ENCODE measurements at regions not wholly inside any gene's neighbourhood (a gene's known extent, or its start where the extent isn't known, plus 50 kb on each side); places are given as distances from the start of the nearest gene placed in this dataset.

DNA sequence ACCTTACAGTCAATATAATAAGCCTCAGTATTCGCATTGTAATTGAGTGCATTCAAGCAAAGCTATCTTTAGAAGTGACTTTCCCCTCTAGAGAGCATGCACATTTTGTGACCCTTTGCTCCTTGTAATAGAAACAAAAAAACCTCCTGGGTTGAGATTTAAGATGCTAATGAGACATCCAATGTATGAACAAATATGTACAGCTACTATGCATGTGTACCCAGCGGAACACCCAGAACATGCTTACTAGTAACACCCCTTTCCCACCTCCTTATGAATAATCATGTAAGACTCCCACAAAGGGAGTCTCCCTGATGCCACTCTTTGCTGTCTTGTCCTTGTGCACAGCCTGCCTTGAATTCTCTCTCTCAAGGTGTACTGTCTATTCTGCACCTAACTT is 205.5 kb downstream of the PRR32 start:
- no peak for TF ChIP-seq EGR1 (IDR thresholded peaks at IDR 0.05; ENCODE audit: low read depth in 2 of 2)
- TF ChIP-seq YY1 (IDR thresholded peaks at IDR 0.05) = no peak
- TF ChIP-seq HNF4G (IDR thresholded peaks at IDR 0.05) = no peak
- TF ChIP-seq, protein P1, sequence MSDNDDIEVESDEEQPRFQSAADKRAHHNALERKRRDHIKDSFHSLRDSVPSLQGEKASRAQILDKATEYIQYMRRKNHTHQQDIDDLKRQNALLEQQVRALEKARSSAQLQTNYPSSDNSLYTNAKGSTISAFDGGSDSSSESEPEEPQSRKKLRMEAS (IDR thresholded peaks at IDR 0.05) = no peak
- no peak for TF ChIP-seq TAF1 (conservative IDR thresholded peaks at IDR 0.05)
- no peak for TF ChIP-seq SP1 (IDR thresholded peaks at IDR 0.05)
- WGBS = 73% methylated on average over 2 of the region's 2 CpGs
- no peaks in the 10 kb centered on the region for H3K9me3 ChIP-seq (ENCODE audit: control insufficient read depth in 4 of 4, low read length in 3 of 4)
- H3K36me3 ChIP-seq (ENCODE audit: control insufficient read depth in 4 of 4, insufficient read depth in 3 of 4, low read depth in 1 of 4, low read length in 3 of 4) = no peaks in the 10 kb centered on the region
- no peaks in the 10 kb centered on the region for H3K4me1 ChIP-seq (ENCODE audit: control insufficient read depth in 4 of 4, insufficient read depth in 4 of 4, low read length in 3 of 4)
- no peak for DNase-seq (ENCODE audit: low spot score)
- H3K27ac ChIP-seq (ENCODE audit: low read depth in 1 of 2, low read length in 2 of 2) = no peak overlapping the region
- no peak overlapping the region for H3K9ac ChIP-seq (ENCODE audit: low read depth in 1 of 2, low read length in 2 of 2)
- no peaks in the 10 kb centered on the region for H3K27me3 ChIP-seq (ENCODE audit: control insufficient read depth in 4 of 4, insufficient read depth in 4 of 4, low read length in 3 of 4)
- H3K4me3 ChIP-seq (ENCODE audit: low read depth in 1 of 3, low read length in 3 of 3) = no peak overlapping the region

DNA sequence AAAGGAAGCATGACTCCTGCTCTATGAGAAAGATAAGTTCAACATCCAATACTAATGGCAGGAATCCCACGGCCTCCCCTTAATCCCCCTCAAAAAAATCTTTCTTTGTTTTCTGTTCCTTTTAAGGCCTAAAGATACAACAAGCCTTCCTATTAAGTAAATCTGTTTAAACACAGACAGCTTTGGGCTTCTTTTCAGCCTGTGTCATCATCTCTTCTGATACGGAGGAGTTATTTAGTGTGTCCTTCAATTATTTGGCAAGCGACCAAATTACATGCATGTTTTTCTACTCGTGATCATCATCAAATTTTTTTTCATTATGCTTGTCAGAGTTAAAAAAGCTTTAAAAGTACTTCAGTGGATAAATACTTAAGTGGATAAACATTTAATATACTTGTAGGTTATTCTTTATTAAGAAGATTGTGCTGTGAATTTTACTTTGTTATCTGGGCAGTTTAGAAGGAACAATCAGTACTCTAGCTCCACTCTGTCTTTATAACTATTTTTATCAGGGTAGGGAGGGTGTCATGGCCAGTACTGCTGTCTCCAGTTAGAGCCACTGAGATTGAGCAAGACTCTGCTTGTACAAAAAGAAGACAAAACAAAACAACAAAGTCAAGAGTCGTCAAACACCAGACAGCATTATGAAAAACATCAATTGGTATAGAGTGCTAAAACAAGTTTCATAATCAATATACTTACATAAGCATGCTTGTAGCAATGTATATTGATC is 210.7 kb downstream of the PRR32 start:
- no peaks in the 10 kb centered on the region for H3K36me3 ChIP-seq (ENCODE audit: control insufficient read depth in 4 of 4, insufficient read depth in 3 of 4, low read depth in 1 of 4, low read length in 3 of 4)
- H3K4me3 ChIP-seq (ENCODE audit: low read depth in 1 of 3, low read length in 3 of 3) = no peak overlapping the region
- no peak for TF ChIP-seq YY1 (IDR thresholded peaks at IDR 0.05)
- TF ChIP-seq, protein P1 (IDR thresholded peaks at IDR 0.05) = no peak
- TF ChIP-seq, protein P2, sequence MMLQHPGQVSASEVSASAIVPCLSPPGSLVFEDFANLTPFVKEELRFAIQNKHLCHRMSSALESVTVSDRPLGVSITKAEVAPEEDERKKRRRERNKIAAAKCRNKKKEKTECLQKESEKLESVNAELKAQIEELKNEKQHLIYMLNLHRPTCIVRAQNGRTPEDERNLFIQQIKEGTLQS (IDR thresholded peaks at IDR 0.05) = no peak
- TF ChIP-seq TAF1 (conservative IDR thresholded peaks at IDR 0.05) = no peak
- TF ChIP-seq RAD21 (IDR thresholded peaks at IDR 0.05) = no peak
- TF ChIP-seq, protein P3, sequence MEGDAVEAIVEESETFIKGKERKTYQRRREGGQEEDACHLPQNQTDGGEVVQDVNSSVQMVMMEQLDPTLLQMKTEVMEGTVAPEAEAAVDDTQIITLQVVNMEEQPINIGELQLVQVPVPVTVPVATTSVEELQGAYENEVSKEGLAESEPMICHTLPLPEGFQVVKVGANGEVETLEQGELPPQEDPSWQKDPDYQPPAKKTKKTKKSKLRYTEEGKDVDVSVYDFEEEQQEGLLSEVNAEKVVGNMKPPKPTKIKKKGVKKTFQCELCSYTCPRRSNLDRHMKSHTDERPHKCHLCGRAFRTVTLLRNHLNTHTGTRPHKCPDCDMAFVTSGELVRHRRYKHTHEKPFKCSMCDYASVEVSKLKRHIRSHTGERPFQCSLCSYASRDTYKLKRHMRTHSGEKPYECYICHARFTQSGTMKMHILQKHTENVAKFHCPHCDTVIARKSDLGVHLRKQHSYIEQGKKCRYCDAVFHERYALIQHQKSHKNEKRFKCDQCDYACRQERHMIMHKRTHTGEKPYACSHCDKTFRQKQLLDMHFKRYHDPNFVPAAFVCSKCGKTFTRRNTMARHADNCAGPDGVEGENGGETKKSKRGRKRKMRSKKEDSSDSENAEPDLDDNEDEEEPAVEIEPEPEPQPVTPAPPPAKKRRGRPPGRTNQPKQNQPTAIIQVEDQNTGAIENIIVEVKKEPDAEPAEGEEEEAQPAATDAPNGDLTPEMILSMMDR (IDR thresholded peaks at IDR 0.05; ENCODE audit: low read depth, low read length, missing input control) = no peak
- no peak for TF ChIP-seq FOXA1 (IDR thresholded peaks at IDR 0.05)
- no peak for TF ChIP-seq RXRA (IDR thresholded peaks at IDR 0.05)
- no peak for TF ChIP-seq FOXA2 (IDR thresholded peaks at IDR 0.05)
- TF ChIP-seq, protein P4, sequence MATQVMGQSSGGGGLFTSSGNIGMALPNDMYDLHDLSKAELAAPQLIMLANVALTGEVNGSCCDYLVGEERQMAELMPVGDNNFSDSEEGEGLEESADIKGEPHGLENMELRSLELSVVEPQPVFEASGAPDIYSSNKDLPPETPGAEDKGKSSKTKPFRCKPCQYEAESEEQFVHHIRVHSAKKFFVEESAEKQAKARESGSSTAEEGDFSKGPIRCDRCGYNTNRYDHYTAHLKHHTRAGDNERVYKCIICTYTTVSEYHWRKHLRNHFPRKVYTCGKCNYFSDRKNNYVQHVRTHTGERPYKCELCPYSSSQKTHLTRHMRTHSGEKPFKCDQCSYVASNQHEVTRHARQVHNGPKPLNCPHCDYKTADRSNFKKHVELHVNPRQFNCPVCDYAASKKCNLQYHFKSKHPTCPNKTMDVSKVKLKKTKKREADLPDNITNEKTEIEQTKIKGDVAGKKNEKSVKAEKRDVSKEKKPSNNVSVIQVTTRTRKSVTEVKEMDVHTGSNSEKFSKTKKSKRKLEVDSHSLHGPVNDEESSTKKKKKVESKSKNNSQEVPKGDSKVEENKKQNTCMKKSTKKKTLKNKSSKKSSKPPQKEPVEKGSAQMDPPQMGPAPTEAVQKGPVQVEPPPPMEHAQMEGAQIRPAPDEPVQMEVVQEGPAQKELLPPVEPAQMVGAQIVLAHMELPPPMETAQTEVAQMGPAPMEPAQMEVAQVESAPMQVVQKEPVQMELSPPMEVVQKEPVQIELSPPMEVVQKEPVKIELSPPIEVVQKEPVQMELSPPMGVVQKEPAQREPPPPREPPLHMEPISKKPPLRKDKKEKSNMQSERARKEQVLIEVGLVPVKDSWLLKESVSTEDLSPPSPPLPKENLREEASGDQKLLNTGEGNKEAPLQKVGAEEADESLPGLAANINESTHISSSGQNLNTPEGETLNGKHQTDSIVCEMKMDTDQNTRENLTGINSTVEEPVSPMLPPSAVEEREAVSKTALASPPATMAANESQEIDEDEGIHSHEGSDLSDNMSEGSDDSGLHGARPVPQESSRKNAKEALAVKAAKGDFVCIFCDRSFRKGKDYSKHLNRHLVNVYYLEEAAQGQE (IDR thresholded peaks at IDR 0.05) = no peak
- TF ChIP-seq JUND (IDR thresholded peaks at IDR 0.05) = no peak
- no peak for TF ChIP-seq HNF4G (IDR thresholded peaks at IDR 0.05)
- no peak for TF ChIP-seq HNF4A (conservative IDR thresholded peaks at IDR 0.05)
- no peak for TF ChIP-seq NR2F2 (IDR thresholded peaks at IDR 0.05)
- TF ChIP-seq, protein P5, sequence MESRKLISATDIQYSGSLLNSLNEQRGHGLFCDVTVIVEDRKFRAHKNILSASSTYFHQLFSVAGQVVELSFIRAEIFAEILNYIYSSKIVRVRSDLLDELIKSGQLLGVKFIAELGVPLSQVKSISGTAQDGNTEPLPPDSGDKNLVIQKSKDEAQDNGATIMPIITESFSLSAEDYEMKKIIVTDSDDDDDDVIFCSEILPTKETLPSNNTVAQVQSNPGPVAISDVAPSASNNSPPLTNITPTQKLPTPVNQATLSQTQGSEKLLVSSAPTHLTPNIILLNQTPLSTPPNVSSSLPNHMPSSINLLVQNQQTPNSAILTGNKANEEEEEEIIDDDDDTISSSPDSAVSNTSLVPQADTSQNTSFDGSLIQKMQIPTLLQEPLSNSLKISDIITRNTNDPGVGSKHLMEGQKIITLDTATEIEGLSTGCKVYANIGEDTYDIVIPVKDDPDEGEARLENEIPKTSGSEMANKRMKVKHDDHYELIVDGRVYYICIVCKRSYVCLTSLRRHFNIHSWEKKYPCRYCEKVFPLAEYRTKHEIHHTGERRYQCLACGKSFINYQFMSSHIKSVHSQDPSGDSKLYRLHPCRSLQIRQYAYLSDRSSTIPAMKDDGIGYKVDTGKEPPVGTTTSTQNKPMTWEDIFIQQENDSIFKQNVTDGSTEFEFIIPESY (IDR thresholded peaks at IDR 0.05) = no peak
- no peak for TF ChIP-seq SP1 (IDR thresholded peaks at IDR 0.05)
- TF ChIP-seq GABPA (IDR thresholded peaks at IDR 0.05 in 1 of 2, conservative IDR thresholded peaks at IDR 0.05 in 1 of 2) = no peak
- no peak for TF ChIP-seq EGR1 (IDR thresholded peaks at IDR 0.05; ENCODE audit: low read depth in 2 of 2)
- no peaks in the 10 kb centered on the region for H3K9me3 ChIP-seq (ENCODE audit: control insufficient read depth in 4 of 4, low read length in 3 of 4)
- H3K4me1 ChIP-seq (ENCODE audit: control insufficient read depth in 4 of 4, insufficient read depth in 4 of 4, low read length in 3 of 4) = no peaks in the 10 kb centered on the region
- no peak overlapping the region for H3K27ac ChIP-seq (ENCODE audit: low read depth in 1 of 2, low read length in 2 of 2)
- no peaks in the 10 kb centered on the region for H3K27me3 ChIP-seq (ENCODE audit: control insufficient read depth in 4 of 4, insufficient read depth in 4 of 4, low read length in 3 of 4)
- 36% methylated on average over 5 of the region's 5 CpGs for WGBS
- DNase-seq (ENCODE audit: low spot score) = no peak
- H3K9ac ChIP-seq (ENCODE audit: low read depth in 1 of 2, low read length in 2 of 2) = no peak overlapping the region
